B cell (primary cell): ENCODE measurements at regions not wholly inside any gene's neighbourhood (a gene's known extent, or its start where the extent isn't known, plus 50 kb on each side); places are given as distances from the start of the nearest gene placed in this dataset.

Source experiments
- ATAC-seq: fragments of 200-7000 bp; cut with Tn5 transposase; one replicate; pipeline ENCODE4 v1.10.0; 2021; ENCODE audit warnings: low read depth, mild to moderate bottlenecking, moderate number of reproducible peaks, moderate library complexity
- CTCF ChIA-PET: fragments of 350-600 bp; sonication (Branson Sonifier 250); formaldehyde crosslinking; loops from one replicate; lab custom pipeline; 2021; ENCODE audit warnings: antibody characterized with exemption, inconsistent platforms; lab: Charles Lee
- POLR2A ChIA-PET: fragments of 350-600 bp; sonication (Branson Sonifier 250); formaldehyde crosslinking; loops from one replicate; lab custom pipeline; 2021; ENCODE audit warnings: antibody characterized with exemption; lab: Charles Lee
- DNase-seq: peaks from one replicate; pipeline ENCODE4 v3.0.0; 2013
- H2AFZ ChIP-seq: 2 replicates; pipeline ENCODE4 v1.6.1; 2012; ENCODE audit warnings: mild to moderate bottlenecking, low read depth, low read length; ENCODE audit not compliant: insufficient read depth, poor library complexity, severe bottlenecking
- H3K27ac ChIP-seq, 2 donors: 1 replicate in 1 of 2; 2 replicates in 1 of 2; pipeline ENCODE4 v1.5.1; 2012 to 2013; ENCODE audit warnings: low read length in 2 of 2, mild to moderate bottlenecking in 2 of 2, moderate library complexity in 1 of 2
- H3K27me3 ChIP-seq, 4 experiments: fragments of 200-600 bp in 1 of 4; sonication (generic) in 1 of 4; replicated peaks in 1 of 4; 1 replicate in 2 of 4; 2 replicates in 2 of 4; pipeline versions ENCODE4 v1.6.1 to v1.7.0; 2013 to 2016; ENCODE audit warnings: low read length in 3 of 4, mild to moderate bottlenecking in 2 of 4, mixed read lengths in 1 of 4, moderate library complexity in 1 of 4; ENCODE audit not compliant: insufficient read depth in 4 of 4, control insufficient read depth in 3 of 4; ENCODE audit errors: control extremely low read depth in 1 of 4
- H3K36me3 ChIP-seq, 2 experiments: replicated peaks in 1 of 2; 1 replicate in 1 of 2; 2 replicates in 1 of 2; pipeline versions ENCODE4 v1.6.1 to v1.7.1; 2013; ENCODE audit warnings: low read length in 1 of 2; ENCODE audit not compliant: insufficient read depth in 2 of 2, control insufficient read depth in 1 of 2; ENCODE audit errors: control extremely low read depth in 1 of 2, extremely low read depth in 1 of 2
- H3K4me1 ChIP-seq, 2 donors: fragments of 200-600 bp in 1 of 2; sonication (generic) in 1 of 2; 1 replicate in 1 of 2; 2 replicates in 1 of 2; pipeline versions ENCODE4 v1.5.1 to v1.6.1; 2013 to 2017; ENCODE audit warnings: low read length in 2 of 2; ENCODE audit not compliant: control insufficient read depth in 2 of 2, insufficient read depth in 2 of 2
- H3K4me2 ChIP-seq: replicated peaks from 2 replicates; pipeline ENCODE3; 2012; ENCODE audit warnings: mild to moderate bottlenecking, low read depth, low read length; ENCODE audit not compliant: poor library complexity, severe bottlenecking
- H3K4me3 ChIP-seq, 5 experiments: fragments of 200-600 bp in 1 of 5; sonication (generic) in 1 of 5; 1 replicate in 3 of 5; 2 replicates in 2 of 5; pipeline versions ENCODE4 v1.5.1 to v1.7.0; 2011 to 2016; ENCODE audit warnings: low read length in 4 of 5, mild to moderate bottlenecking in 4 of 5, low read depth in 2 of 5, control low read depth in 1 of 5, moderate library complexity in 1 of 5; ENCODE audit not compliant: insufficient read depth in 1 of 5; ENCODE audit errors: control extremely low read depth in 1 of 5, extremely low read depth in 1 of 5
- H3K79me2 ChIP-seq: fragments of 200-600 bp; sonication (generic); one replicate; pipeline ENCODE4 v1.6.0; 2016; ENCODE audit warnings: low read length; ENCODE audit not compliant: control insufficient read depth, insufficient read depth
- H3K9ac ChIP-seq: fragments of 200-600 bp; sonication (generic); 2 replicates; pipeline ENCODE4 v1.6.1; 2017; ENCODE audit warnings: mild to moderate bottlenecking, low read length, moderate library complexity
- H3K9me3 ChIP-seq, 3 donors: one replicate each; pipeline versions ENCODE4 v1.6.1 to v1.7.1; 2013; ENCODE audit warnings: low read length in 2 of 3; ENCODE audit not compliant: control insufficient read depth in 2 of 3, insufficient read depth in 1 of 3; ENCODE audit errors: control extremely low read depth in 1 of 3
- H4K20me1 ChIP-seq: 2 replicates; pipeline ENCODE4 v1.6.0; 2012; ENCODE audit warnings: mild to moderate bottlenecking, low read length; ENCODE audit not compliant: insufficient read depth, control insufficient read depth, poor library complexity, severe bottlenecking
- H3K27ac Mint-ChIP-seq: one replicate; pipeline ENCODE4 v1.8.0; 2021; ENCODE audit warnings: mixed read lengths
- H3K27me3 Mint-ChIP-seq: one replicate; pipeline ENCODE4 v1.8.0; 2021; ENCODE audit warnings: mixed read lengths
- H3K4me1 Mint-ChIP-seq: one replicate; pipeline ENCODE4 v1.8.0; 2021; ENCODE audit warnings: mixed read lengths
- H3K4me3 Mint-ChIP-seq: one replicate; pipeline ENCODE4 v1.8.0; 2021; ENCODE audit warnings: mixed read lengths
- H3K9me3 Mint-ChIP-seq: one replicate; pipeline ENCODE4 v1.8.0; 2022; ENCODE audit warnings: mixed read lengths; ENCODE audit not compliant: insufficient read depth
- CTCF ChIP-seq: fragments of 200-600 bp; IDR thresholded peaks from one replicate; pipeline ENCODE4 v1.8.0; 2022; ENCODE audit warnings: antibody characterized with exemption, mild to moderate bottlenecking
- EZH2 ChIP-seq: IDR thresholded peaks from 2 replicates; pipeline ENCODE4 v1.6.1; 2012; ENCODE audit warnings: borderline replicate concordance, low read depth, mild to moderate bottlenecking, moderate library complexity, low read length; ENCODE audit not compliant: insufficient read depth, poor library complexity, severe bottlenecking
- WGBS: methylation state at CpG from one replicate; pipeline ENCODE4 v1.1.5; 2013; ENCODE audit warnings: missing lambda C conversion rate; ENCODE audit not compliant: insufficient coverage; 5-methylcytosine and 5-hydroxymethylcytosine counted together
- intact Hi-C: fragments of 100-400 bp; cut with micrococcal nuclease; formaldehyde crosslinking; loops from one replicate; pipeline ENCODE4 v1.10.0; 2022

GRCh38 chr11:69413993-69414392, 67.5 kb upstream of the LINC01488 start:
- Histone ChIP-seq H3K9ac (no peak overlapping the region), H3K27ac (no peak overlapping the region), H3K79me2 (no peaks in the 10 kb centered on the region), H3K36me3 (no peaks in the 10 kb centered on the region), H2AFZ (no peak overlapping the region), H3K4me2 (no peak overlapping the region), H4K20me1 (no peaks in the 10 kb centered on the region), H3K4me3 (no peak overlapping the region), H3K9me3 (peaks cover 0 to 9% (median 0%) of the 10 kb centered on the region in 3 donors), H3K4me1 (peaks cover 3 to 5% of the 10 kb centered on the region in 2 donors), H3K27me3 (peaks cover 0 to 16% (median 7%) of the 10 kb centered on the region in 4 experiments)
- DNase-seq (no peak), ATAC-seq (no peak)
- Mint-ChIP-seq H3K27me3 (peaks cover 18% of the 10 kb centered on the region), H3K27ac (no peak overlapping the region), H3K4me3 (no peak overlapping the region), H3K9me3 (peaks cover 4% of the 10 kb centered on the region), H3K4me1 (no peaks in the 10 kb centered on the region)
- ChIA-PET CTCF (no interaction called here), POLR2A (no interaction called here)
- TF ChIP-seq CTCF: no peak
- no peak for TF ChIP-seq EZH2
- whole genome bisulfite sequencing: 100% methylated on average over 1 of the region's 4 CpGs
- intact Hi-C loops: no loop called here

GRCh38 chr11:69414773-69415187, 66.7 kb upstream of the LINC01488 start:
- TF ChIP-seq EZH2: no peak
- no peak for TF ChIP-seq CTCF
- Histone ChIP-seq H3K27me3 (peaks cover 0 to 14% (median 4%) of the 10 kb centered on the region in 4 experiments), H3K4me1 (peaks cover 3% of the 10 kb centered on the region in 2 donors), H3K36me3 (no peaks in the 10 kb centered on the region), H3K4me2 (no peak overlapping the region), H3K9me3 (peaks cover 0 to 9% (median 0%) of the 10 kb centered on the region in 3 donors), H3K4me3 (no peak overlapping the region), H4K20me1 (no peaks in the 10 kb centered on the region), H3K9ac (no peak overlapping the region), H3K79me2 (no peaks in the 10 kb centered on the region), H3K27ac (no peak overlapping the region), H2AFZ (no peak overlapping the region)
- POLR2A ChIA-PET: no interaction called here
- no peak for ATAC-seq
- Mint-ChIP-seq H3K4me3 (no peak overlapping the region), H3K9me3 (peaks cover 4% of the 10 kb centered on the region), H3K4me1 (no peaks in the 10 kb centered on the region), H3K27me3 (peaks cover 17% of the 10 kb centered on the region), H3K27ac (no peak overlapping the region)
- intact Hi-C loops: no loop called here
- WGBS: 28% methylated on average over 14 of the region's 14 CpGs
- CTCF ChIA-PET: no interaction called here
- no peak for DNase-seq
